CD4-positive, alpha-beta T cell treated with Interferon gamma for 1 hour (primary cell): ENCODE measurements at regions not wholly inside any gene's neighbourhood (a gene's known extent, or its start where the extent isn't known, plus 50 kb on each side); places are given as distances from the start of the nearest gene placed in this dataset.
A peak's percentile ranks its signal among the peaks of the same experiment; 100 is the strongest.
"Not testable (repeated sequence)": the region's sequence is repeated elsewhere in the genome, so short reads cannot be mapped to it uniquely, and the experiment has no call there.

ENCODE experiments used
- DNase-seq: peaks from one replicate; pipeline ENCODE4 v3.0.0-alpha.2; 2020

DNA sequence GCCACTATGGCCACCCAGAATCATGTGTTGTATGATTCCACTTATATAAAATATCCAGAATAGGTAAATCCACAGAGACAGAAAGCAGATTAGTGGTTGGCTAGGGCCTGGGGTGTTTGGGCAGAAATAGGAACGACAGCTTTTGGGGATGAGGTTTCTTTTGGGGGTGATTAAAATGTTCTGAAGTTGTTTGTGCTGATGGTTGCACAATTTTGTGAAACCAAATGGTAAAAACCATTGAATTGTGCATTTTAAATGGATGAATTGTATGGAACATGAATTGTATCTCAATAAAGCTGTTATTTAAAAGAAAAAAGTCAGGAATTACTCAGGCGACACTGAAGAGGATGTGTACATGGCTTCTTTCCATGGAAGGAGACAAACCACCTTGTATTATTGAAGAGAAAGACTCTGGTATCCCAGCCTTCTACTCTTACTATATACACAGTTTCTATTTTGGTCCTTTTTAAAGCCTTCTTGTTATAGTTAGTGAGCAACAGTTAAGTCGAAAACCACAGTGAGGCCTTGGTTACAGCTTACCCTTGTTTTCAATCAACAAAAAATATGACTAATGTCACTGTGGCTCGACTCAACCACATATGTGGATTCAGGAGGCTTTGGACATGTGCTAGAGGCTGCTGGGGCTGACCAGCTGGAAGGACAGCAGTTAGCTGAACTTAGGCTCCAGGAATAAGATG lies 57.1 kb upstream of the KMT2E start:
- peak; percentile 31 for DNase-seq

DNA sequence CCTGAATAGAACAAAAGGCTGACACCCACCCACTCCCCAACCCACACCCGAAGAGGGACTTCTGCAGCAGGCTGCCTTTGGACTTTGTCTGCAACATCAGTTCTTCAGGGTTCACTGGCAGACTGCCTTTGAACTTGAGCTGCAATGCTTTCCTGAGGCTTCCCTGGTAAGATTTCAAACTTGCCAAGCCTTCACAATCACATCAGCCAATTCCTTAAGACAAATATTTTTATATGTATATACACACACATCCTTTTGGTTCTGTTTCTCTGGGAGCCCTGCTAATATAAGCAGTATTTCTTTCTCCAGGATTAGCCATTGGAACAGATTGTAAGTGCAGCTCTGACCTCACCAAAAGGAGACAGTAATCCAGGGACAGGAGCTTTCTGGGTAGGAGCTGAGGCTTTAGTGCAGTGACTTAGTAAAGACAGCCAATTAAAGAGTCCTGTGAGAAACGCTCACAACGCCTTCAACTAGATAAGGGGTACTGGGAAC lies 55.6 kb upstream of the KMT2E start:
- no peak for DNase-seq

DNA sequence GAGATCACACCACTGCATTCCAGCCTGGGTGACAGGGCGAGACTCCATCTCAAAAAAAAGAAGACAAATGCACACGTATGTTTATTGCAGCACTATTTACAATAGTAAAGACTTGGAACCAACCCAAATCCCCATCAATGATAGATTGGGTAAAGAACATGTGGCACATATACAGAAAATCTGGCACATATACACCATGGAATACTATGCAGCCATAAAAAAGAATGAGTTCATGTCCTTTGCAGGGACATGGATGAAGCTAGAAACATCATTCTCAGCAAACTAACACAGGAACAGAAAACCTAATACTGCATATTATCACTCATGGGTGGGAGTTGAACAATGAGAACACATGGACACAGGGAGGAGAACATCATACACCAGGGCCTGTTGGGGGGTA lies 54.5 kb upstream of the KMT2E start:
- not testable (repeated sequence) for DNase-seq

DNA sequence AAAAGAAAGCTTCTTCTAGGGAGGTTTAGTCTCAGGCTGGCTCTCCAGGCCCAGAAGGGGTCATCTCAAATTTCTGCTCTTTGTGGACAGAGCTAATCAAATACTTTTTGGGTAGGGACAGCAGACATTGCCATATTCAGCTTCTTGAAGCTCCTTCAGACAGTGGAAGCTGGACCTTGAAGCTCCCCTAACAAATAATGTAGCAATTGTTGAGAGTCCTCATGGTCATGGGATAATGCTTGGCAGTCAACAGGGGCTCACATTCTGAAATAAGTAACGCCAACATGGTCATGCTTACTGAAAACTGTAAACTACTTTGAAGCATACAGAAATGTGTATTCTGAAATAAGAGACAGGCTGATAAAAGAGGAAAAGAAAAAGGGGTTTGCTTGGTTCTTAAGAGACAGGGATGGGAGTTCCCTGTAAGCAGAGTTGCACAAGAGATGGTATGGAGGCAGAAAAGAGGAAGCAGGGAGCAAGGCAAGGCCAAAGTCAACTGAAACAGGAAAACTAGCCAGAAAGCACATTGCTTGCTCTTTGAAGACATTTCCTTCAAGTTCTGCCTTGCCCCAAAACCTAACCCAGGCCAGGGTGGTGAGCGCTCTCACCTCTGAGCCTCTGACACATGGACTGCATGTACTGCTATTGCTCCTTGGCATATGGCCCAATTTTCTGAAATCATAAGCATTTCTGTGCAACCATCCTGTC lies 53.1 kb upstream of the KMT2E start:
- DNase-seq = peak; percentile 51

DNA sequence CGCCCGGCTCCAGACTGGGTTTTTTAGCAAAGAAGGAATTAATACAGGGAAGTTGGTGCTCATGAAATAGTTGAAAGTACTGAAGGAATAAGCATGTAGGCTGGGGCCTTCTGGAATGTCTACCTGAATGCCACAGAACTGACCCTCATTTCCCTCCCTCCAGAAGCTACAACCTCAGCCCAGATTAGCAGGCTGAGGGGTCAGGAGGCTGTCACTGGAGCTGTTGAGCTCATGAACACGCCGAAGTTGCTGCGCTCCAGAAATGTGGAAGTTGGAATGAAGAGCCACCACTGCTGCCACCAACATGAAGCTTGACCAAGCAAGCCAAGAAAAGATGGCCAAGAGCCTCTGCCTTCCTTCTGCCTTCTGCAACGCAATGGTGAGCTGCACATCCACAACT lies 52.2 kb upstream of the KMT2E start:
- DNase-seq = no peak

DNA sequence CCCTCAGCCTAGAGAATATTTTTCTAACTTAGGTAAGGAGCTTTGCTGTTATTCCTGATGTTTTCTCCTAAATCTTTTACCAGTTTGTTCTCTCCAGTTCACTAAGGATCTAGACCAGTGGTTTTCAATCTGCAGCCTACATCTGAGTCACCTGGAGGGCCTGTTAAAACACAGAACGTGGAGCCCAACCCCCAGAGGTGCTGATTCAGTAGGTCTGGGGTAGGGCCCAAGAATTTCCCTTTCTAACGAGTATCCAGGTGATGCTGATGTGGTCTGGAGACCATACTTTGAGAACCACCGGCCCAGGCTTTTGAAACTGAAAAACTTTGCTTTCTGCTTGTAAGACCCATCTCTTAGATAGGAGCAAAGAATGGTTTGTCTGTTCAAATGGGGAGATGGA lies 51.2 kb upstream of the KMT2E start:
- no peak for DNase-seq

DNA sequence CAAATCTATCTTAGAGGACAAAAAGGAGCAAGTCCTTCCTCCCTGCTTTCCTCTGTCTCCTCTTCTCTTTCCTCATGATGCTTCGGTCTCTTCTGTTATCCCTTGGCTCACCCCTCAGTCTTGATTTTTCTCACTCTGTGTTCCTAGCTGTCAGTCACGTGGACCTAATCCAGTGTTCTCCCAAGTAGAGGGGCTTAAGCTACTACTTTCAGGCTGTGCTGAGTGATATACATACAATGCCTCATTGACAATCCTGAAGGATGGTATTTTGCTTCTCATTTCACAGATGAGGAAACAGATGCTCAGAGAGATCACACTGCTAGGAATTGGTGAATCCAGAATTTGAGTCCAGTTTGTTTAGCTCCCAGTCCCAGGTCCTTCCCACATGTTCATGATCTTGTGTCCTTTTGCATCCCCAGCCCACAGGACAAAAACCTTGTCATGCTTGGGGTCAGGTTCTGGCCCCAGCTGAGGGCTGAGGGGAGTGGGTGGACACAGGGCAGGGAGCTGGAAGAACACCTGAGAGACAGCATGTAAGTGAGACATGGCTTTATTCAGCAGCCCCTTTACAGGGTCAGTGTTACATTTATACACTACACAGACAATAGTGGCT lies 50.5 kb upstream of the KMT2E start:
- DNase-seq = no peak

DNA sequence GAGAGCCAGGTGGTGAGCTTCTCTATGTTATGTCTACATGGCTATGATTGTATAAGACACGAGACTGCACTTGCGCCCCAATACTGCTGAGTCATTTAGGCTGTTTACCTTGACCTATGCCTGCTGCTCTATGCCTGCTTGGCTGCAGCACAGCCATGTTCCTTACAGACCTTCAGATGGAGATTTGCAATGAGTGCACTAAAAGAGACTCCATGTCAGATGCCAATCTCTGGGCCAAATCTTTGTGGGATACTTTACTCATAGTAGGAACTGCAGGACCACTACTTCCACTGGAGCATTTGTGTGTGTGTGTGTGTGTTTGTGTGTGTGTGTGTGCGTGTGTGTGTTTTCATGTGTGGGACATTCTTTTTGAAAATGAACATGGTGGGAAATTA lies 50.0 kb upstream of the KMT2E start:
- no peak for DNase-seq
